Gastroesophageal sphincter (tissue), 4 donors: ENCODE measurements at regions not wholly inside any gene's neighbourhood (a gene's known extent, or its start where the extent isn't known, plus 50 kb on each side); places are given as distances from the start of the nearest gene placed in this dataset.

ENCODE experiments used
- ATAC-seq: fragments of 150-250 bp; one replicate; pipeline ENCODE4 v1.9.1; 2016; ENCODE audit warnings: mild to moderate bottlenecking, moderate library complexity
- H3K27ac ChIP-seq, 4 donors: fragments of 200-600 bp; sonication (generic) in 3 of 4; 1 replicate in 3 of 4; 2 replicates in 1 of 4; pipeline ENCODE4 v1.5.1; 2016 to 2019
- H3K27me3 ChIP-seq: fragments of 200-600 bp; sonication (generic); one replicate; pipeline ENCODE4 v1.5.1; 2019
- H3K36me3 ChIP-seq, 2 donors: fragments of 200-600 bp; sonication (generic); one replicate each; pipeline ENCODE4 v1.5.1; 2019; ENCODE audit warnings: control low read depth in 1 of 2
- H3K4me1 ChIP-seq, 3 donors: fragments of 200-600 bp; sonication (generic); 1 replicate in 2 of 3; 2 replicates in 1 of 3; pipeline ENCODE4 v1.5.1; 2016 to 2019; ENCODE audit warnings: control low read depth in 2 of 3
- H3K4me3 ChIP-seq, 2 donors: fragments of 200-600 bp; sonication (generic); one replicate each; pipeline ENCODE4 v1.5.1; 2019; ENCODE audit warnings: mild to moderate bottlenecking in 1 of 2, moderate library complexity in 1 of 2
- H3K9me3 ChIP-seq, 3 donors: fragments of 200-600 bp; sonication (generic); one replicate each; pipeline ENCODE4 v1.5.1; 2017 to 2019; ENCODE audit warnings: control low read depth in 2 of 3
- EP300 ChIP-seq: sonication (generic); formaldehyde crosslinking; IDR thresholded peaks from one replicate; pipeline ENCODE4 v1.6.1; 2017; ENCODE audit warnings: antibody characterized with exemption, mild to moderate bottlenecking
- POLR2A ChIP-seq, 2 donors: fragments of 450-650 bp; IDR thresholded peaks; one replicate each; pipeline ENCODE4 v1.6.1; 2017; ENCODE audit warnings: antibody characterized with exemption in 2 of 2, mild to moderate bottlenecking in 2 of 2, moderate library complexity in 1 of 2
- POLR2AphosphoS5 ChIP-seq: sonication (generic); formaldehyde crosslinking; IDR thresholded peaks from one replicate; pipeline ENCODE4 v1.6.1; 2017; ENCODE audit warnings: antibody characterized with exemption
- WGBS, 2 donors: methylation state at CpG; one replicate each; pipeline ENCODE4 v1.1.5; 2018; ENCODE audit warnings: low coverage in 1 of 2; 5-methylcytosine and 5-hydroxymethylcytosine counted together
- TF ChIP-seq, protein P1 (sequence below), 4 experiments: fragments of 200-600 bp in 2 of 4; fragments of 450-650 bp in 2 of 4; sonication (generic) in 1 of 4; IDR thresholded peaks; one replicate each; pipeline ENCODE4 v1.5.1; 2017 to 2019; ENCODE audit warnings: antibody characterized with exemption in 4 of 4, mild to moderate bottlenecking in 2 of 4, moderate library complexity in 2 of 4

DNA sequence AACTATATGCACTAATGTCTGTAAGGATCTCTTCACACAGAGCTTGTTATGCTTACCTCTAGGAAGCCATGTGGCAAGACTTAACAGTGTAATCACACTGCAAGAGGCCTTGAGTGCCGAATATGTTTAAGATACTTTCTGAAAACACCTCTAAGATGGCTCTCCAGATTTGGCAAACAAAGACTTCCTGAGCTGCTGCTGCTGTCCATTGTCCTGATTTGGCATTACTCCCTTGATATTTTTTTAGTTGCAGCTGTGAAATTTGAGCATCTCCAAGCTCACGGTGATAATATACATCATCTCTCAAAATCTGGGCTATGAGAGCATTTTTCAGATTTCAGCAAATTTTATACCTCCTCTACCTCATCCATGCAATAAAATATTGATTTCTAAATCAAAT is 384.5 kb upstream of the CDH6 start:
- TF ChIP-seq POLR2AphosphoS5 (no peak), EP300 (no peak), POLR2A (IDR thresholded peaks at IDR 0.05) (no peak)
- TF ChIP-seq, protein P1, sequence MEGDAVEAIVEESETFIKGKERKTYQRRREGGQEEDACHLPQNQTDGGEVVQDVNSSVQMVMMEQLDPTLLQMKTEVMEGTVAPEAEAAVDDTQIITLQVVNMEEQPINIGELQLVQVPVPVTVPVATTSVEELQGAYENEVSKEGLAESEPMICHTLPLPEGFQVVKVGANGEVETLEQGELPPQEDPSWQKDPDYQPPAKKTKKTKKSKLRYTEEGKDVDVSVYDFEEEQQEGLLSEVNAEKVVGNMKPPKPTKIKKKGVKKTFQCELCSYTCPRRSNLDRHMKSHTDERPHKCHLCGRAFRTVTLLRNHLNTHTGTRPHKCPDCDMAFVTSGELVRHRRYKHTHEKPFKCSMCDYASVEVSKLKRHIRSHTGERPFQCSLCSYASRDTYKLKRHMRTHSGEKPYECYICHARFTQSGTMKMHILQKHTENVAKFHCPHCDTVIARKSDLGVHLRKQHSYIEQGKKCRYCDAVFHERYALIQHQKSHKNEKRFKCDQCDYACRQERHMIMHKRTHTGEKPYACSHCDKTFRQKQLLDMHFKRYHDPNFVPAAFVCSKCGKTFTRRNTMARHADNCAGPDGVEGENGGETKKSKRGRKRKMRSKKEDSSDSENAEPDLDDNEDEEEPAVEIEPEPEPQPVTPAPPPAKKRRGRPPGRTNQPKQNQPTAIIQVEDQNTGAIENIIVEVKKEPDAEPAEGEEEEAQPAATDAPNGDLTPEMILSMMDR (IDR thresholded peaks at IDR 0.05): no peak
- 23 to 34% methylated on average over 2 of the region's 2 CpGs for WGBS, 2 donors

DNA sequence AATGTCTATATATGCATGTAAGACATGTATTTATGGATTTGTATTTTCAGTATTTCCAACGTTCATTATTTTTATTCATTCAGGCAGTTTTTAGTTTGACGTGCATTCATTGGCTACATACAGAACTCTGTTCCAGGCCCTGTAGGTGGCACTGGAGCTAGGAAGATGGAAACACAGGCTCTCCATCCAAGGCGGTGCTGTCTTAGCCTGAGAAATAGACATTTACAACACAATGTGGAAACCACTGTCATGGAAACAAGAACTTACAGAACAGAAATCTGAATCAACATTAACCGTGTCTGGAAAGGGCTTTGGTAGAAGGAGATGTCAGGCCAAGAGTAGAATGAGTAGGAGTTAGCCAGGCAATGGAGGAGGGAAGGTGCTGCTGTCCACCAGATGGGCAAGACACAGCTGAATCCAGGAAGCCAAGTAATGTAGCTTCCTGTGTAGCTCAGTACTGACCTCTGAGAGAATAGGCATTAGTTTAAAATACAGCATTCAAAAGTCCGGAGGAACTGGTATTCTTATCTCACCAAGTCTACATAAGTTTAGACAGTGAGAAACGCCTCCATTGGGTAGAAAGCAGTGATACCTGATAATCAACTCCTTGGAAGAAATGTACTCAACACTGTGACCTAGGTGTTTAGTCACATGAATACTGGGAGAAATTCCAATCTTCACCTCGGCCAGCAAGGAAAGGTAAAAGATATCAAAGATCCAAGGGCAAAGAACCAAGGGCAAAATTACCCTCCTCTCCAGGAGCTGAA is 388.6 kb upstream of the CDH6 start:
- H3K27ac ChIP-seq: no peak overlapping the region
- H3K4me3 ChIP-seq: no peak overlapping the region
- H3K27me3 ChIP-seq: no peaks in the 10 kb centered on the region
- ATAC-seq: no peak
- no peaks in the 10 kb centered on the region for H3K4me1 ChIP-seq
- no peak for TF ChIP-seq EP300
- TF ChIP-seq, protein P1 (IDR thresholded peaks at IDR 0.05): peak in 1 of 4 experiments; percentile 16
- H3K9me3 ChIP-seq: no peaks in the 10 kb centered on the region
- 57 to 84% methylated on average over 6 to 7 of the region's 7 CpGs for WGBS, 2 donors
- H3K36me3 ChIP-seq: no peaks in the 10 kb centered on the region

More for the DNA sequence above, 384.5 kb upstream of the CDH6 start:
- no peaks in the 10 kb centered on the region for H3K4me1 ChIP-seq
- ATAC-seq: no peak
- H3K27ac ChIP-seq: no peak overlapping the region
- no peak overlapping the region for H3K4me3 ChIP-seq
- H3K27me3 ChIP-seq: no peaks in the 10 kb centered on the region
- no peaks in the 10 kb centered on the region for H3K9me3 ChIP-seq
- no peaks in the 10 kb centered on the region for H3K36me3 ChIP-seq

DNA sequence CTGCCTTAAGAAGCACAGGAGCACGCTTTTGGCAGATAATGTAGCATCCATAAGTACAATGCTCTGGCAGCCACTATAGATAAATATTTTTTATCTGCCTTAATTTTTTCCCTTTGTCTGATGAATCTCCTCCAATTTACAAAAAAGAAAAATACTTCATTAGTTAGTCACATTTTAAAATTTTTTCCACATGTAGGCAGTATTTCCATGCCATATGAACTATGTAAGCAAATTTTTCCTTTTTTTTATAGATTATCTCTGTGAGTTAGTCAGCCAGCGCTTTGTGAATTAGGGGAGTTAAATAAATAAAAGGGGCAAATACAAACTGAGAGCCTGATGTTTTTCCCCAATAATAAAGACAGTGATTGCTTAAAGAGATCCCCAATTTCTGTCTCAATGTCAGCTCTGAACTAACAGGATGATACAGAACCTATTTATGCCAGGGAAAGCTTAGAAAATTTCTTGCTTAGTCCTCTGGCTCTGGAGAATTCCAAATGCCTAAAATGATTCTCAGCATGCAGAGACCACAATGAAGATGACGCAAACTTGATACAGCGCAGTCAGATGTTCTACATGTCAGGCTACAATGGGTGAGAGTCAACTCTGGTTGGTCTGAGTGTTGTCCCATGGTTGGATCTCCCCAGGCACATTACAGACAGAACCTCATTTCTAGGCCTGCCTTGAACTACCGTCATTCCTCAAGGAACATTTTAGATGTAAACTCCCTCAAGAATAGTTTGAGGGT is 390.4 kb upstream of the CDH6 start:
- WGBS, 2 donors: 80 to 91% methylated on average over 5 of the region's 5 CpGs
- TF ChIP-seq POLR2AphosphoS5 (no peak), POLR2A (IDR thresholded peaks at IDR 0.05) (no peak), EP300 (no peak)
- TF ChIP-seq, protein P1 (IDR thresholded peaks at IDR 0.05): no peak
- no peaks in the 10 kb centered on the region for H3K9me3 ChIP-seq
- no peak overlapping the region for H3K4me3 ChIP-seq
- H3K36me3 ChIP-seq: no peaks in the 10 kb centered on the region
- no peaks in the 10 kb centered on the region for H3K27me3 ChIP-seq
- no peak for ATAC-seq
- H3K4me1 ChIP-seq: no peaks in the 10 kb centered on the region
- no peak overlapping the region for H3K27ac ChIP-seq

DNA sequence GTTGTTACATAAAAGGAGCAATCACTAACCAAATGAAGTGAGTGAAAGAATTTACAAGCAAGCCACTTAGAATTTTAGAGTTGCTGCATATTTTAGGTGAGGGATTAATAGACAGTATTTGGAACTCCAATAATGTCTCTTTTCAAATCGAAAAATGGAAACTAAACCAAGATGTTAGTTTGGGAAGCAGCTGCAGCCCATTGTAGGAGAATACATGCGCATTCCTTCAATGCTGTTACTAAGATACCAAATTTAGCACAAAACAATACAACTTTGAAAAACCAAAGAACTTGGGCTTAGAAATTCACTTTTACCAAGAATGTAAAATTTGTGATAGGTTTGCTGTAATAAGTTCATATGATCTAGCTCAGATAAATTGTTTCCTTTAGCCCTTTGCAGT is 411.8 kb upstream of the CDH6 start:
- Histone ChIP-seq H3K9me3 (no peaks in the 10 kb centered on the region), H3K4me1 (no peaks in the 10 kb centered on the region), H3K36me3 (no peaks in the 10 kb centered on the region), H3K27ac (no peak overlapping the region), H3K27me3 (no peaks in the 10 kb centered on the region), H3K4me3 (no peak overlapping the region)
- TF ChIP-seq POLR2A (IDR thresholded peaks at IDR 0.05) (no peak), EP300 (no peak), POLR2AphosphoS5 (no peak)
- TF ChIP-seq, protein P1 (IDR thresholded peaks at IDR 0.05): no peak
- ATAC-seq: no peak
- 42 to 49% methylated on average over 2 of the region's 2 CpGs for WGBS, 2 donors
